ENCODE measurements at regions not wholly inside any gene's neighbourhood (a gene's known extent, or its start where the extent isn't known, plus 50 kb on each side); places are given as distances from the start of the nearest gene placed in this dataset.

GRCh38 chr13:30567072-30567471 lies 50.6 kb upstream of the USPL1 start:
- DNase-seq (ENCODE audit: low read depth) = no peak
- H3K4me3 ChIP-seq (ENCODE audit: low read length) = no peak overlapping the region
- TF ChIP-seq, protein P1, sequence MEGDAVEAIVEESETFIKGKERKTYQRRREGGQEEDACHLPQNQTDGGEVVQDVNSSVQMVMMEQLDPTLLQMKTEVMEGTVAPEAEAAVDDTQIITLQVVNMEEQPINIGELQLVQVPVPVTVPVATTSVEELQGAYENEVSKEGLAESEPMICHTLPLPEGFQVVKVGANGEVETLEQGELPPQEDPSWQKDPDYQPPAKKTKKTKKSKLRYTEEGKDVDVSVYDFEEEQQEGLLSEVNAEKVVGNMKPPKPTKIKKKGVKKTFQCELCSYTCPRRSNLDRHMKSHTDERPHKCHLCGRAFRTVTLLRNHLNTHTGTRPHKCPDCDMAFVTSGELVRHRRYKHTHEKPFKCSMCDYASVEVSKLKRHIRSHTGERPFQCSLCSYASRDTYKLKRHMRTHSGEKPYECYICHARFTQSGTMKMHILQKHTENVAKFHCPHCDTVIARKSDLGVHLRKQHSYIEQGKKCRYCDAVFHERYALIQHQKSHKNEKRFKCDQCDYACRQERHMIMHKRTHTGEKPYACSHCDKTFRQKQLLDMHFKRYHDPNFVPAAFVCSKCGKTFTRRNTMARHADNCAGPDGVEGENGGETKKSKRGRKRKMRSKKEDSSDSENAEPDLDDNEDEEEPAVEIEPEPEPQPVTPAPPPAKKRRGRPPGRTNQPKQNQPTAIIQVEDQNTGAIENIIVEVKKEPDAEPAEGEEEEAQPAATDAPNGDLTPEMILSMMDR (IDR thresholded peaks at IDR 0.05; ENCODE audit: insufficient read depth, low read depth, low read length, missing control alignments) = no peak
